ENCODE measurements at regions not wholly inside any gene's neighbourhood (a gene's known extent, or its start where the extent isn't known, plus 50 kb on each side); places are given as distances from the start of the nearest gene placed in this dataset.

DNA sequence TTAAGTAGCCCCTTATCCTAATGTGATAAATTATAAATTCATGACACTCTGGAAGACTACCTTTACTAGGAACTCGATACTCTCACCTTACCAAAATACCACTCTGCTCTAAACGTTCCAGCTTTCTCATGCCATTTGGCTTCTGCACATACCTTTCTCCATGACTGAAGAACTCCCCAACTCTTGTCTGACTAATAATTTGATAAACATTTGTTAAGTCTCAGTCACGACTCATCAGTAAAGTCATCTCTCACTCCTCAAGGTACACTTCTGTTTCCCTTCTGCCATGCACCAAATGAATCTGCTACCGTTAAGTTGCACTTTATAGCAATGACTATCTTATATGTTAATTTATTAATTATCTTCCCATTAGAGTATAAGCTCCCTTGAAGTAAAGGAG is 498.3 kb upstream of the NOVA1 start:
- Histone ChIP-seq H3K27ac (no peak overlapping the region), H3K4me3 (no peak overlapping the region), H3K27me3 (no peaks in the 10 kb centered on the region), H3K9me3 (no peaks in the 10 kb centered on the region), H3K4me1 (no peaks in the 10 kb centered on the region), H3K36me3 (no peaks in the 10 kb centered on the region)
- TF ChIP-seq POLR2A (IDR thresholded peaks at IDR 0.05) = no peak
- no peak for TF ChIP-seq CTCF (IDR thresholded peaks at IDR 0.05)
- TF ChIP-seq EP300 (IDR thresholded peaks at IDR 0.05) = no peak
- no peak for TF ChIP-seq POLR2AphosphoS5 (IDR thresholded peaks at IDR 0.05)
- 69 to 73% methylated on average over 4 of the region's 4 CpGs for WGBS, 2 donors (ENCODE audit: low coverage in 1 of 2)
- ATAC-seq = no peak

GRCh38 chr14:27098451-27098850 is 500.6 kb upstream of the NOVA1 start:
- no peaks in the 10 kb centered on the region for H3K4me1 ChIP-seq
- no peaks in the 10 kb centered on the region for H3K9me3 ChIP-seq
- no peak for ATAC-seq
- 18 to 37% methylated on average over 3 of the region's 3 CpGs for WGBS, 2 donors (ENCODE audit: low coverage in 1 of 2)
- no peaks in the 10 kb centered on the region for H3K36me3 ChIP-seq
- no peaks in the 10 kb centered on the region for H3K27me3 ChIP-seq
- H3K27ac ChIP-seq = no peak overlapping the region
- H3K4me3 ChIP-seq = no peak overlapping the region
- TF ChIP-seq CTCF (IDR thresholded peaks at IDR 0.05) (no peak), POLR2A (IDR thresholded peaks at IDR 0.05) (no peak), POLR2AphosphoS5 (IDR thresholded peaks at IDR 0.05) (no peak), EP300 (IDR thresholded peaks at IDR 0.05) (no peak)

- no peaks in the 10 kb centered on the region for H3K27me3 ChIP-seq
- ATAC-seq = no peak
- no peak for TF ChIP-seq POLR2A (IDR thresholded peaks at IDR 0.05)
- no peak for TF ChIP-seq POLR2AphosphoS5 (IDR thresholded peaks at IDR 0.05)
- TF ChIP-seq EP300 (IDR thresholded peaks at IDR 0.05) = no peak
- TF ChIP-seq CTCF (IDR thresholded peaks at IDR 0.05) = no peak
- WGBS, 2 donors (ENCODE audit: low coverage in 1 of 2) = 0% methylated on average over 1 of the region's 1 CpG
- H3K27ac ChIP-seq = no peak overlapping the region
- no peak overlapping the region for H3K4me3 ChIP-seq
- H3K9me3 ChIP-seq = no peaks in the 10 kb centered on the region
- H3K36me3 ChIP-seq = no peaks in the 10 kb centered on the region
- no peaks in the 10 kb centered on the region for H3K4me1 ChIP-seq
These were observed 516.3 kb upstream of the NOVA1 start for GRCh38 chr14:27114180-27114579.

GRCh38 chr14:27123162-27123561 is 525.3 kb upstream of the NOVA1 start:
- H3K27me3 ChIP-seq = no peaks in the 10 kb centered on the region
- no peak overlapping the region for H3K4me3 ChIP-seq
- no peaks in the 10 kb centered on the region for H3K4me1 ChIP-seq
- no peak for ATAC-seq
- no peaks in the 10 kb centered on the region for H3K36me3 ChIP-seq
- 84 to 93% methylated on average over 4 of the region's 4 CpGs for WGBS, 2 donors (ENCODE audit: low coverage in 1 of 2)
- H3K9me3 ChIP-seq = peaks cover 0 to 16% (median 0%) of the 10 kb centered on the region in 3 donors
- H3K27ac ChIP-seq = no peak overlapping the region
- no peak for TF ChIP-seq POLR2AphosphoS5 (IDR thresholded peaks at IDR 0.05)
- TF ChIP-seq POLR2A (IDR thresholded peaks at IDR 0.05) = no peak
- TF ChIP-seq EP300 (IDR thresholded peaks at IDR 0.05) = no peak
- TF ChIP-seq CTCF (IDR thresholded peaks at IDR 0.05) = no peak

DNA sequence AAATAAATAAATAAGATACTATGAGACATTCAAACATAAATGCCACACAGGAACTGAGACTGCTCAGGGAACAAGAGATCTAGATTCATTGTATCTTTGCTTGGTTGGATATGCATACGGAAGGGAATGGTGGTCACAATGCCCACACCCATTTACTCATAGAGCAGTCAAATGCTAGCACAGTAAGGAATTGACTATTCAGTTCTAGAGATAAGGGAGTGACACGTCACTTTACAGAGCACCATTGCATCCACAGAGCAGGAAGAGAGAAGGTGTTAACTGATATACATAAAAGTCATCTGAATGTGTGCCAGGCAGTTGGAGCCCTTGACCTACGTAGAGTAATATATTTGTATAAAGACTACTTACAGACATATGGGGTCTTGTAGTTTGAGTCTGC is 530.0 kb upstream of the NOVA1 start:
- no peak overlapping the region for H3K27ac ChIP-seq
- no peaks in the 10 kb centered on the region for H3K27me3 ChIP-seq
- H3K36me3 ChIP-seq = no peaks in the 10 kb centered on the region
- TF ChIP-seq POLR2A (IDR thresholded peaks at IDR 0.05) = no peak
- WGBS, 2 donors (ENCODE audit: low coverage in 1 of 2) = 85 to 87% methylated on average over 3 of the region's 3 CpGs
- no peak overlapping the region for H3K4me3 ChIP-seq
- H3K4me1 ChIP-seq = no peaks in the 10 kb centered on the region
- ATAC-seq = no peak
- H3K9me3 ChIP-seq = peaks cover 0 to under 1% (median 0%) of the 10 kb centered on the region in 3 donors

Data from gastroesophageal sphincter (tissue), 4 donors.